Activated CD4-positive, alpha-beta T cell treated with anti-CD3 and anti-CD28 coated beads for 36 hours (primary cell): ENCODE measurements at regions not wholly inside any gene's neighbourhood (a gene's known extent, or its start where the extent isn't known, plus 50 kb on each side); places are given as distances from the start of the nearest gene placed in this dataset.

ENCODE experiments used
- ATAC-seq: fragments of 200-7000 bp; cut with Tn5 transposase; one replicate; pipeline ENCODE4 v1.10.0; 2021; ENCODE audit warnings: mild to moderate bottlenecking, moderate library complexity
- CTCF ChIA-PET: fragments of 350-600 bp; sonication (Branson Sonifier 250); formaldehyde crosslinking; loops from one replicate; lab custom pipeline; 2021; ENCODE audit warnings: antibody characterized with exemption; lab: Charles Lee
- POLR2A ChIA-PET: fragments of 350-600 bp; sonication (Branson Sonifier 250); formaldehyde crosslinking; loops from one replicate; lab custom pipeline; 2021; ENCODE audit warnings: antibody characterized with exemption, inconsistent platforms; lab: Charles Lee
- DNase-seq: peaks from one replicate; pipeline ENCODE4 v3.0.0-alpha.2; 2020
- H3K27ac Mint-ChIP-seq: one replicate; pipeline ENCODE4 v1.8.0; 2021; ENCODE audit warnings: mixed read lengths
- H3K27me3 Mint-ChIP-seq: one replicate; pipeline ENCODE4 v1.8.0; 2021; ENCODE audit warnings: mixed read lengths
- H3K36me3 Mint-ChIP-seq: one replicate; pipeline ENCODE4 v1.8.0; 2021; ENCODE audit warnings: low read depth, mixed read lengths
- H3K4me1 Mint-ChIP-seq: one replicate; pipeline ENCODE4 v1.8.0; 2021; ENCODE audit warnings: mixed read lengths
- H3K4me3 Mint-ChIP-seq: one replicate; pipeline ENCODE4 v1.8.0; 2021; ENCODE audit warnings: mild to moderate bottlenecking, moderate library complexity, mixed read lengths
- H3K9me3 Mint-ChIP-seq: one replicate; pipeline ENCODE4 v1.8.0; 2021; ENCODE audit warnings: low read depth, mixed read lengths
- intact Hi-C, 2 experiments: fragments of 100-400 bp; cut with DNase I in 1 of 2; cut with micrococcal nuclease in 1 of 2; formaldehyde crosslinking; loops; one replicate each; pipeline versions ENCODE4 v1.14.2 to v1.15.1; 2022 to 2024; cut with DNase I, micrococcal nuclease

GRCh38 chr14:104471114-104471513, 108.5 kb upstream of the C14orf180 start:
- Mint-ChIP-seq H3K4me3 (no peak overlapping the region), H3K27ac (no peak overlapping the region), H3K9me3 (no peaks in the 10 kb centered on the region), H3K36me3 (no peaks in the 10 kb centered on the region), H3K27me3 (peaks cover 5% of the 10 kb centered on the region), H3K4me1 (no peaks in the 10 kb centered on the region)
- ChIA-PET POLR2A (no interaction called here), CTCF (no interaction called here)
- intact Hi-C loops, result no loop called here
- no peak for DNase-seq
- ATAC-seq, result no peak

GRCh38 chr14:104472073-104472472, 107.5 kb upstream of the C14orf180 start:
- Mint-ChIP-seq H3K27ac (no peak overlapping the region), H3K4me3 (no peak overlapping the region), H3K36me3 (no peaks in the 10 kb centered on the region), H3K4me1 (no peaks in the 10 kb centered on the region), H3K27me3 (peaks cover 5% of the 10 kb centered on the region), H3K9me3 (no peaks in the 10 kb centered on the region)
- CTCF ChIA-PET, result no interaction called here
- ATAC-seq (no peak), DNase-seq (no peak)
- intact Hi-C loops, result no loop called here
- POLR2A ChIA-PET, result no interaction called here

GRCh38 chr14:104472536-104473243, 106.9 kb upstream of the C14orf180 start:
- Mint-ChIP-seq H3K9me3 (no peaks in the 10 kb centered on the region), H3K4me3 (no peak overlapping the region), H3K4me1 (no peaks in the 10 kb centered on the region), H3K27me3 (peaks cover 5% of the 10 kb centered on the region), H3K36me3 (no peaks in the 10 kb centered on the region), H3K27ac (no peak overlapping the region)
- intact Hi-C loops, result no loop called here
- no peak for ATAC-seq
- POLR2A ChIA-PET, result no interaction called here
- CTCF ChIA-PET, result no interaction called here
- DNase-seq, result no peak

DNA sequence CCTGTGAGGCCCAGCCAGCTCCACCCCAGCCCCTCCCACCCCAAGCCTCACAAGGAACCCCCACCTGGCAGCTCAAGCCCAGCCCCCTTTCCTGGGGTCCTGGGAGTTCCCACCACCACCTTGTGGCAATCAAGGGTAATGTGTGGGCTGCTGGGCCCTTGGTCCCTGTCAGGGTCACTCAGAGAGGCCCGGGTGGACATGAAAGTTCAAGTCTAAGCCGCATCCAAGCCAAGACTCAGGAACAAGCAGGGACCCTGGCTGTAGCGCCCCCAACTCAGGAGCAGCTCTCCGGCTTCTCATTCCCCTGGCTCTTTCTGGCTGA, 106.4 kb upstream of the C14orf180 start:
- Mint-ChIP-seq H3K9me3 (no peaks in the 10 kb centered on the region), H3K36me3 (no peaks in the 10 kb centered on the region), H3K4me1 (no peaks in the 10 kb centered on the region), H3K4me3 (no peak overlapping the region), H3K27ac (no peak overlapping the region), H3K27me3 (peaks cover 5% of the 10 kb centered on the region)
- CTCF ChIA-PET, result no interaction called here
- DNase-seq (no peak), ATAC-seq (no peak)
- intact Hi-C loops, result no loop called here
- POLR2A ChIA-PET, result no interaction called here

DNA sequence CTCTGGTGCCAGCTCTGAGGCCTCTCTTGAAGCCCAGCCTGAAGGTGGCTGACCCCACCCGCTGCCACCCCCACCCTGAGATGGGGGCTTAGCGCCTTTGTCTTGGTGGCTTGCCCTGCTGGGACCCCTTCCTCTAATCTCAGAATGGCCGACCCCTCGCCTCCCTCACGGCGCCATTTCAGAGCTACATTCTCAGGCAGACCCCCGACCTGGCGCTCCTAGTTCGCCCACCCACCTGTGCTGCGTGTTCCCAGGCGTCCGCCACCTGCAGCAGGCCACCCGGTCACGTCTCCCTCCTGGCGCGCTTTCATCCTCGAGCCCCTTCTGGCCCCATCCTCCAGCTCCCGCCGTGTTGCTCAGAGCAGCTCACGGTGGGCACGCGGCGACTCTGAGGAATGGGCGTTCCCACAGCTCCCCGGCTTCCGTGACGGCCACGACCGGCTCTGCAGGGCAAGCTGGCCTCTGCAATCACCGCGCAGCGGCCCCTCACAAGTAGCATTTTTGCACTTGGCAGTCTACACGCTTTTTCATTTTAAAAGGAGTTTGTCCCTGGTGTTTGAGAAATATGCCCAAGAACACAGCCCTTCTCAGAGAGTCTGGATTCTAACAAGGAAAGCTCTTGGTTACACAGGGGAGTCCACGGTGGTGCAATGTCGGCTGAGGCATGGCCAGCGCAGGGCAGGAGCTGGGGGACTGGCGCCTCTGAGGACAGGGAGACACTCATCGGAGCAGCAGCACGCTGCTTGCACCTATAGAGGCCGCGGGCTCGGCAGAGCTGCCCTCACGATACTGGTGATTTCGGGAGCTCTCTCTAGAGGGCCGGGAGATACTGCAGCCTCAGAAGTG, 105.7 kb upstream of the C14orf180 start:
- Mint-ChIP-seq H3K27ac (no peak overlapping the region), H3K4me1 (no peaks in the 10 kb centered on the region), H3K9me3 (no peaks in the 10 kb centered on the region), H3K27me3 (peaks cover 5% of the 10 kb centered on the region), H3K4me3 (no peak overlapping the region), H3K36me3 (no peaks in the 10 kb centered on the region)
- intact Hi-C loops, result no loop called here
- ChIA-PET POLR2A (no interaction called here), CTCF (interaction anchor here (0.5 kb wide), 1 partner anchor 336 kb away, joined by 3 read pairs; no protein-coding TSS in a partner anchor)
- no peak for DNase-seq
- no peak for ATAC-seq

DNA sequence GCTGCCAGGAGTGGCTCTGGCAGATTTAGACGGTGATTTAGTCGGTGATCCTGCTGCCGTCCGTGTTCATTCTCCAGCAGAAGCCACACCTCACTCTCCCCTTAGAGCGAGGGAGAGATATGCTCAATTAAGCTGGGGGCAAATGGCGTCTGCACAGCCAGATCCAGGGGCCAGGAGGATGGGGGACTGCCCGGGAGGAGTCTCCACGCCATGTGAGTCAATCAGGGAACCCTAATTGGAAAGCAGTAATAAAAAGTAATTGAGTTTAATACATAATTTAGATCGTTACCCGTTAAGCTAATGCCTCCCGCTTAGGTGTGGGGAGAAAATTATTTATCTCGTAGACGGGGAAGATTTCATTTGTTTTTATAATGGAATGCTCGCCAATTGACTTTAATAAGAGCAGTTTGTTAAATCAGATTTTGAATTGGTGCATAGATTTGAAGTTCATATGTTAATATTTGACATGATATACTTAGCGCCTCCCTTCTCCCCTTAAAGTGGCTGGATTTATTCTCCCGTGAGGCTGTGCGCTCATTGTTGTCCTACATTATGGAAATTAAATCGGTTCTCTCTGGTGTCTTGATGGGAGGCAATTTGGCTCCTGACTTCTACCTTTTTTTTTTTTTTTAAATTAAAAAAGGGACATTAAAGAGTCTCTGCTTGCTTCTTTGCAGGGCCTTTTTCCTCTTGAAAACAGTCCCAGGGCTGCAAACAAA, 104.9 kb upstream of the C14orf180 start:
- H3K36me3 Mint-ChIP-seq, result peaks cover 3% of the 10 kb centered on the region
- no peak overlapping the region for H3K4me3 Mint-ChIP-seq
- intact Hi-C loops, result no loop called here
- H3K4me1 Mint-ChIP-seq, result no peaks in the 10 kb centered on the region
- ChIA-PET CTCF (interaction anchor here (0.5 kb wide), 1 partner anchor 337 kb away, joined by 3 read pairs; no protein-coding TSS in a partner anchor), POLR2A (no interaction called here)
- peaks cover 5% of the 10 kb centered on the region for H3K27me3 Mint-ChIP-seq
- ATAC-seq (no peak), DNase-seq (no peak)
- H3K9me3 Mint-ChIP-seq, result no peaks in the 10 kb centered on the region
- no peak overlapping the region for H3K27ac Mint-ChIP-seq

- H3K9me3 Mint-ChIP-seq, result no peaks in the 10 kb centered on the region
- no peak overlapping the region for H3K4me3 Mint-ChIP-seq
- ChIA-PET POLR2A (no interaction called here), CTCF (interaction anchor here (0.6 kb wide), 1 partner anchor 976 kb away, joined by 3 read pairs; no protein-coding TSS in a partner anchor)
- H3K27ac Mint-ChIP-seq, result no peak overlapping the region
- DNase-seq, result no peak
- no peaks in the 10 kb centered on the region for H3K4me1 Mint-ChIP-seq
- ATAC-seq, result no peak
- H3K27me3 Mint-ChIP-seq, result peaks cover 5% of the 10 kb centered on the region
- intact Hi-C loops, result no loop called here
- H3K36me3 Mint-ChIP-seq, result peaks cover 3% of the 10 kb centered on the region
Measured at GRCh38 chr14:104475256-104475655, 104.3 kb upstream of the C14orf180 start.

DNA sequence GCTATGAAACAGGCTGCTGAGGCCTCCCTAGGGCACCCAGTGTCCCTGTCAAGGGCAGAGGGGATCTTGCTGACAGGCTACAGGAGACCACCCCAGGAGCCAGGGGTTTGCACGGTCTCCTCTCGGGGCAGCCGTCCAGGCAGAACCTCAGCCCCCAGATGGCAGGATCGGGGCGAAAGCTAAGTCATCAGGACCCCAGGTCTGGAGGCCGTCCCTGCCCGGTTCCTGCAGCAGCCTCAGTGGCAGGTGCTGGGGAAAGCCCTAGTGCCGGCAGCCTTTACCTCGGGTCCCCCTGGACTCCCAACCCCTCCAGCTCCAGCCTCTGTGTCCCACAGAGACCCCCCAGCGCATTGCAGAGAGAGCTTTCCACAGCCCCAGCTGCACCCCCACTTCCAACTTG, 103.8 kb upstream of the C14orf180 start:
- POLR2A ChIA-PET, result no interaction called here
- Mint-ChIP-seq H3K9me3 (no peaks in the 10 kb centered on the region), H3K27ac (no peak overlapping the region), H3K27me3 (peaks cover 5% of the 10 kb centered on the region), H3K36me3 (peaks cover 3% of the 10 kb centered on the region), H3K4me1 (no peaks in the 10 kb centered on the region), H3K4me3 (no peak overlapping the region)
- CTCF ChIA-PET, result interaction anchor here (0.6 kb wide), 1 partner anchor 977 kb away, joined by 3 read pairs; no protein-coding TSS in a partner anchor
- intact Hi-C loops, result no loop called here
- DNase-seq (no peak), ATAC-seq (no peak)

DNA sequence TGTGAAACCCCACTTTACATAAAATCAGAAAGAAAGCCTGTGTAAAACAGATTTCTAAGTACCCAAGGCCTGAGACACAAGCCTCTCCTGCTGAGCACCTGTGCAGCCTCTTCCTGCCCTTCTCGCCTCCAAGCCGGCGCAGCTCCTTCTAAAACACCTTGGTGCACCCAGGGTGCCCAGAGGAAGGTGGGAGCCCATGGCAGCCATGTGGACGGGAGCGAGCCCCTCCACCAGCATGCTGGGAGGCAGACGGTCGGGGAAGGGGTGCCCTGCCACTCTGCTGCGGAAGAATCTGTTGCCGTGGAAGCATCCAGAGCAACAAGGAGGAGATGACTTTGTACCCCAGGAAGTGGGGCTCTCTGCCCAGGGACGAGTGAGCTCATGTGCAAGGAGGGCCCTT, 103.1 kb upstream of the C14orf180 start:
- Mint-ChIP-seq H3K4me1 (no peaks in the 10 kb centered on the region), H3K36me3 (peaks cover 3% of the 10 kb centered on the region), H3K4me3 (no peak overlapping the region), H3K9me3 (peaks cover 5% of the 10 kb centered on the region), H3K27ac (no peak overlapping the region), H3K27me3 (peaks cover 7% of the 10 kb centered on the region)
- CTCF ChIA-PET, result no interaction called here
- POLR2A ChIA-PET, result no interaction called here
- intact Hi-C loops, result no loop called here
- DNase-seq (no peak), ATAC-seq (no peak)

- Mint-ChIP-seq H3K4me3 (no peak overlapping the region), H3K4me1 (no peaks in the 10 kb centered on the region), H3K27ac (no peak overlapping the region), H3K36me3 (peaks cover 3% of the 10 kb centered on the region), H3K27me3 (peaks cover 2% of the 10 kb centered on the region), H3K9me3 (peaks cover 10% of the 10 kb centered on the region)
- intact Hi-C loops, result no loop called here
- ChIA-PET CTCF (no interaction called here), POLR2A (no interaction called here)
- ATAC-seq, result no peak
- DNase-seq, result no peak
Measured at GRCh38 chr14:104477117-104477623, 102.4 kb upstream of the C14orf180 start.

DNA sequence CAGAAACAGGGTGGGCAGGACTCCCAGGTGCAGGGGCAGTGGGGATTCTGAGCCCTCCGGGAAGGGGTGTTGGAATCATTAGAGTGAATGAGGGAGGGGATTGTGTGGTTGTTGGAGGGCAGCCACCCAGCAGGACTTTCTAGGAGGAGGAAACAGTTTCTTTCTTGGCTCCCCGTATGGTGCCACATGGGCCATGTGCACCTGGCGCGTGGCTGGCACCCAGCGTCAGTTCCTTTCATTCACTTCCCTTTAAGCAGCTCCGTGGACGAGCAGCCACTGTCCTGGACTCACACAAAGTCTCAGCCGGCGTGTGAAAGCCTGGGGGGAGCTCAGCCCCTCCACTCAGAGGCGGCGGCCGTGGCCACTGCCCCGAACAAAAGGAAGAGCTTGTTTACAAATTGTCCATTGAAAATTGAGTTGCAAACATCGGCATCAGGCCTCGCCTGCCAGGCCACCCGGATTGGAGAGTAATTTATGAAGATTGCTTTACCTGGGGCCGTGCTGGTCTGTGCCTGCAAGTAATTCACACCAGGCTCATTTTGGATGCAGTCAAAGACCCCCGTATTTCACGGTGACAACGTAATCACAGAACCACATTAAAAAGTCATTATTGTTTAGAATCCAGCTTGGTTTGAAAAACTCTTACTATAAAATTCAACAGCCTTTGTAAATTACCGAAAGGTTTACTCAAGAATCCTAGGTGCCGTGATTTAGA, 101.7 kb upstream of the C14orf180 start:
- no peak for ATAC-seq
- no peak overlapping the region for H3K27ac Mint-ChIP-seq
- no peak for DNase-seq
- H3K36me3 Mint-ChIP-seq, result peaks cover 3% of the 10 kb centered on the region
- no peaks in the 10 kb centered on the region for H3K4me1 Mint-ChIP-seq
- H3K9me3 Mint-ChIP-seq, result peaks cover 11% of the 10 kb centered on the region
- ChIA-PET POLR2A (no interaction called here), CTCF (no interaction called here)
- intact Hi-C loops, result no loop called here
- no peak overlapping the region for H3K4me3 Mint-ChIP-seq
- H3K27me3 Mint-ChIP-seq, result peaks cover 2% of the 10 kb centered on the region
